ENCODE measurements at regions not wholly inside any gene's neighbourhood (a gene's known extent, or its start where the extent isn't known, plus 50 kb on each side); places are given as distances from the start of the nearest gene placed in this dataset.

- Histone ChIP-seq H3K4me3 (ENCODE audit: low read depth, low read length, poor library complexity, severe bottlenecking) (no peak overlapping the region), H3K36me3 (ENCODE audit: insufficient read depth, low read length) (no peaks in the 10 kb centered on the region), H3K9ac (ENCODE audit: low read length) (no peak overlapping the region), H3K27me3 (ENCODE audit: insufficient read depth, low read length) (no peaks in the 10 kb centered on the region), H3K4me2 (ENCODE audit: low read length) (no peak overlapping the region), H3K9me2 (ENCODE audit: low read depth, low read length) (no peaks in the 10 kb centered on the region), H3K27ac (ENCODE audit: low read depth, low read length, poor library complexity, severe bottlenecking) (no peak overlapping the region), H3K9me3 (ENCODE audit: low read length) (no peaks in the 10 kb centered on the region), H2AFZ (ENCODE audit: low read length) (no peak overlapping the region), H3K4me1 (ENCODE audit: insufficient read depth, low read length, severe bottlenecking) (no peaks in the 10 kb centered on the region), H3K79me2 (ENCODE audit: insufficient read depth, low read length) (no peaks in the 10 kb centered on the region), H3F3A (ENCODE audit: insufficient read depth, low read length) (no peaks in the 10 kb centered on the region), H4K20me1 (ENCODE audit: insufficient read depth, low read length) (no peaks in the 10 kb centered on the region)
- TF ChIP-seq CTCF (IDR thresholded peaks at IDR 0.05; ENCODE audit: low read length) (no peak), EZH2 (IDR thresholded peaks at IDR 0.05; ENCODE audit: borderline replicate concordance, low read length) (no peak)
Measured at GRCh38 chr3:145936971-145937370, 224.0 kb downstream of the PLOD2 start.

- Histone ChIP-seq H3K36me3 (ENCODE audit: insufficient read depth, low read length) (no peaks in the 10 kb centered on the region), H2AFZ (ENCODE audit: low read length) (no peak overlapping the region), H3K9me3 (ENCODE audit: low read length) (no peaks in the 10 kb centered on the region), H3K4me2 (ENCODE audit: low read length) (no peak overlapping the region), H3F3A (ENCODE audit: insufficient read depth, low read length) (no peaks in the 10 kb centered on the region), H3K79me2 (ENCODE audit: insufficient read depth, low read length) (no peaks in the 10 kb centered on the region), H3K27ac (ENCODE audit: low read depth, low read length, poor library complexity, severe bottlenecking) (no peak overlapping the region), H3K9ac (ENCODE audit: low read length) (no peak overlapping the region), H3K4me1 (ENCODE audit: insufficient read depth, low read length, severe bottlenecking) (no peaks in the 10 kb centered on the region), H3K9me2 (ENCODE audit: low read depth, low read length) (no peaks in the 10 kb centered on the region), H3K4me3 (ENCODE audit: low read depth, low read length, poor library complexity, severe bottlenecking) (no peak overlapping the region), H4K20me1 (ENCODE audit: insufficient read depth, low read length) (no peaks in the 10 kb centered on the region), H3K27me3 (ENCODE audit: insufficient read depth, low read length) (no peaks in the 10 kb centered on the region)
- TF ChIP-seq CTCF (IDR thresholded peaks at IDR 0.05; ENCODE audit: low read length) (no peak), EZH2 (IDR thresholded peaks at IDR 0.05; ENCODE audit: borderline replicate concordance, low read length) (no peak)
Measured at GRCh38 chr3:145939431-145939830, 221.6 kb downstream of the PLOD2 start.

GRCh38 chr3:145942052-145942451 lies 218.9 kb downstream of the PLOD2 start:
- Histone ChIP-seq H3K4me2 (ENCODE audit: low read length) (no peak overlapping the region), H3K9ac (ENCODE audit: low read length) (no peak overlapping the region), H3K27ac (ENCODE audit: low read depth, low read length, poor library complexity, severe bottlenecking) (no peak overlapping the region), H3K4me1 (ENCODE audit: insufficient read depth, low read length, severe bottlenecking) (no peaks in the 10 kb centered on the region), H3K9me3 (ENCODE audit: low read length) (no peaks in the 10 kb centered on the region), H3K36me3 (ENCODE audit: insufficient read depth, low read length) (no peaks in the 10 kb centered on the region), H3F3A (ENCODE audit: insufficient read depth, low read length) (no peaks in the 10 kb centered on the region), H2AFZ (ENCODE audit: low read length) (no peak overlapping the region), H3K4me3 (ENCODE audit: low read depth, low read length, poor library complexity, severe bottlenecking) (no peak overlapping the region), H3K27me3 (ENCODE audit: insufficient read depth, low read length) (no peaks in the 10 kb centered on the region), H3K9me2 (ENCODE audit: low read depth, low read length) (no peaks in the 10 kb centered on the region), H3K79me2 (ENCODE audit: insufficient read depth, low read length) (no peaks in the 10 kb centered on the region), H4K20me1 (ENCODE audit: insufficient read depth, low read length) (no peaks in the 10 kb centered on the region)
- TF ChIP-seq EZH2 (IDR thresholded peaks at IDR 0.05; ENCODE audit: borderline replicate concordance, low read length) (no peak), CTCF (IDR thresholded peaks at IDR 0.05; ENCODE audit: low read length) (no peak)
